BJ (cell line): ENCODE measurements at regions not wholly inside any gene's neighbourhood (a gene's known extent, or its start where the extent isn't known, plus 50 kb on each side); places are given as distances from the start of the nearest gene placed in this dataset.

Experiments
- CTCF ChIA-PET: fragments of 350-600 bp; formaldehyde crosslinking; extraction: SDS; loops from one replicate; lab custom pipeline; 2021; ENCODE audit warnings: antibody characterized with exemption, inconsistent platforms; lab: Yijun Ruan, JAX
- POLR2A ChIA-PET: fragments of 300-600 bp; sonication (Branson Sonifier 250); formaldehyde crosslinking; extraction: SDS; loops from one replicate; lab custom pipeline; 2021; ENCODE audit warnings: antibody characterized with exemption; lab: Charles Lee
- DNase-seq: peaks from one replicate; pipeline ENCODE4 v3.0.0-alpha.2; 2011; ENCODE audit warnings: low read depth
- H3K27me3 ChIP-seq: 2 replicates; pipeline ENCODE4 v1.6.0; 2011; ENCODE audit warnings: low read length; ENCODE audit not compliant: control insufficient read depth, insufficient read depth
- H3K36me3 ChIP-seq: 2 replicates; pipeline ENCODE4 v1.5.1; 2011; ENCODE audit warnings: low read length; ENCODE audit not compliant: control insufficient read depth, insufficient read depth
- H3K4me3 ChIP-seq: 2 replicates; pipeline ENCODE4 v1.5.1; 2011; ENCODE audit warnings: low read depth, mild to moderate bottlenecking, control low read depth, low read length
- CTCF ChIP-seq: IDR thresholded peaks from 2 replicates; pipeline ENCODE4 v1.5.1; 2011; ENCODE audit warnings: low read depth, mild to moderate bottlenecking, control low read depth, inconsistent platforms, low read length, moderate library complexity; ENCODE audit not compliant: insufficient read depth

- TF ChIP-seq CTCF = no peak
- ChIA-PET CTCF (no interaction called here), POLR2A (no interaction called here)
- no peak overlapping the region for H3K4me3 ChIP-seq
- H3K27me3 ChIP-seq = no peaks in the 10 kb centered on the region
- H3K36me3 ChIP-seq = no peaks in the 10 kb centered on the region
- no peak for DNase-seq
Measured at GRCh38 chr5:18195910-18196309, 561.6 kb downstream of the TAF11L14 start.

- no peak for DNase-seq
- H3K27me3 ChIP-seq = no peaks in the 10 kb centered on the region
- no peak overlapping the region for H3K4me3 ChIP-seq
- TF ChIP-seq CTCF = no peak
- ChIA-PET CTCF (no interaction called here), POLR2A (no interaction called here)
- H3K36me3 ChIP-seq = no peaks in the 10 kb centered on the region
Measured at GRCh38 chr5:18197734-18198133, 563.5 kb downstream of the TAF11L14 start.

- ChIA-PET CTCF (no interaction called here), POLR2A (no interaction called here)
- H3K36me3 ChIP-seq = no peaks in the 10 kb centered on the region
- H3K4me3 ChIP-seq = no peak overlapping the region
- no peak for DNase-seq
- no peaks in the 10 kb centered on the region for H3K27me3 ChIP-seq
- no peak for TF ChIP-seq CTCF
Measured at GRCh38 chr5:18202164-18202563, 567.9 kb downstream of the TAF11L14 start.

GRCh38 chr5:18203296-18203695, 569.0 kb downstream of the TAF11L14 start:
- CTCF ChIA-PET = no interaction called here
- H3K4me3 ChIP-seq = no peak overlapping the region
- H3K36me3 ChIP-seq = no peaks in the 10 kb centered on the region
- TF ChIP-seq CTCF = no peak
- no peak for DNase-seq
- H3K27me3 ChIP-seq = no peaks in the 10 kb centered on the region
- POLR2A ChIA-PET = no interaction called here

- H3K4me3 ChIP-seq = no peak overlapping the region
- CTCF ChIA-PET = no interaction called here
- H3K36me3 ChIP-seq = no peaks in the 10 kb centered on the region
- DNase-seq = no peak
- no peak for TF ChIP-seq CTCF
- H3K27me3 ChIP-seq = no peaks in the 10 kb centered on the region
- POLR2A ChIA-PET = no interaction called here
Measured at GRCh38 chr5:18213666-18214065, 579.4 kb downstream of the TAF11L14 start.
